Skin of body (tissue), 1 donor: ENCODE measurements at regions not wholly inside any gene's neighbourhood (a gene's known extent, or its start where the extent isn't known, plus 50 kb on each side); places are given as distances from the start of the nearest gene placed in this dataset.
"Not testable (repeated sequence)": the region's sequence is repeated elsewhere in the genome, so short reads cannot be mapped to it uniquely, and the experiment has no call there.

Experiments
- DNase-seq: peaks from one replicate; lab custom pipeline; 2025; lab: John Stamatoyannopoulos, UW

DNA sequence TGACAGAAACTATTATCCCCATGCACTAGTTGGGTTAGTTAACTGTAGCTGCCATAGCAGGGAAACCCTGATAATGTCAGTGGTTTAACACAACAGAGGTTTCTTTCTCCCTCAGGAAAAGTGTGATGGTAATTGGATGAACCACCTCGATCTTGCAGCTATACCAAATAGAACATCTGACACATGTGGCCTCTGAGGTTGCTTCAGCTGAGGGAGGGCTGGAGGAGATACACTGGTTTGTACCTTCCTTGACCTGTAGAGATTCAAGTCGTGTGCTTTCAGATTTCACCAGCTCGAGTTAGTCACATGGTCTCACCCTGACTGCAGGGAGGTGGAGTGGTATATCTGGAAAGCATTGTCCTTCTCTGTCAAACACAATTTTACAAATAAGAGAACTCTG is 147.2 kb upstream of the SFRP2 start:
- DNase-seq = no peak

DNA sequence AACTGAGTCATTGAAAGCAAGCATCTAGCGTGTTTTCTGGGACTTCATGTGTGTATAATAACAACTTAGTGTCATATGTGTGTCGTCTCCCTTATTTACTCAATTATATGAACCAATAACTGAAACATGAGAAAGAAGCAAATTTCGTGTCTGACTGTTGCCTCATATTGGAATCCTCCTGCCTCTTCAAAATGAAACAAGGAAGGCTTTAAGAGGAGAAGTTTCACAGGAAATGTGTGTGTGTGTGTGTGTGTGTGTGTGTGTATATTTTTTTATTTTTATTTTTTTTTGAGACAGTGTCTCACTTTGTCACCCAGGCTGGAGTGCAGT is 145.8 kb upstream of the SFRP2 start:
- peak; percentile 14 for DNase-seq

DNA sequence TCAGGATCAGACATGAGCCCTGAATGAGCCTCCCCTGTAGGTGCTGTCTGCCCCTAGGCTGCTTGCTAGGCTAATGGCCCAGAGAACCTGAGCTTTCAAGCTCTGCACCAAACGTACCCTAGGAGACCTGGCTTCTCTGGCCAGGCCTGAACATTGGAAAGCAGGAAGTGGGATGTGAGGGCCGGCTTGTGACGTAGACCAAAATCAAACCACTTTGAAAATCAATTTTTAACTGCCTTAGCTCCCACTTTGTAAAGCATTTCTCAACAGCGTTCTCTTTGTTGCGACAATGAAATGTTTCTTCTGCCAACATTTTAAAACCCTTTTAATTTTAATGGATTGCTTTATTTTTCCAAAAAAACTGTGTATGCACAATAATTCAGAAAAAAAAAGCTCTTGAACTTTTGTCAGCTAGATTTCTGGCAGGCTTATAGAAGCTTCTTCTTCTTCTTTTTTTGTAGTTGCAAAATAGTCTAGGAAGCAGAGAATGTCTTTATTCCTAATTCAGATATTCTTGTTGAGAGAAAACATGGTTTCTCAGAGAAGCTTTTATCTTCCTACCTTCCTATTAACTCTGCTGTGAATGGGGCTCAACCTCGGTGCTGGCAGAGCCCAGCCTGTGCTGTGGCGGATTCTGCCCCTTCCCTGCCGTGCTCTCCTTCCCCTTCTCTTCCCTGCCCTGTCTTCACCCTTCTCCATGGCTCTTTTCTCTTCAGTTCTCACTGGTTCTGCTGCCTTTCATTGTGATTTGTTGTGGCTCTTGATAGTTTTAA is 145.2 kb upstream of the SFRP2 start:
- no peak for DNase-seq

DNA sequence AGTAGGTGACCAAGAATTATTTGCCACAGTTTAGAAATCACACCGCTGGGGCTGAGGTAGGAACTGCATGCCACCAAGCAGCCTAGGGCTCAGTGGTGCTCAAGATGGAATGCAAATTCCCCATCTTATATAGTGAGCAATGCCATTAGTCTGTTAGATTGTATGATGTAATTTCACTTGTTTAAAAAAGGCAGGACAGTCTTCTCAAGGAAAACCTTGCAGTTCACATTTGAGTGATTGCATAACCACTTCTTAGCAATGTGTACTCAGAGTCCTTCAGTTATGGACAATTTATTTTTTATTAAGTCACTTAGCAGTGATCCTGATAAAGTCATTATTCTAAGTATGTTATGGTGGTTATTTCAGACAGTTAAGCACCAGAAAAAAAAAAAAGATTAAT is 142.9 kb upstream of the SFRP2 start:
- DNase-seq = no peak

DNA sequence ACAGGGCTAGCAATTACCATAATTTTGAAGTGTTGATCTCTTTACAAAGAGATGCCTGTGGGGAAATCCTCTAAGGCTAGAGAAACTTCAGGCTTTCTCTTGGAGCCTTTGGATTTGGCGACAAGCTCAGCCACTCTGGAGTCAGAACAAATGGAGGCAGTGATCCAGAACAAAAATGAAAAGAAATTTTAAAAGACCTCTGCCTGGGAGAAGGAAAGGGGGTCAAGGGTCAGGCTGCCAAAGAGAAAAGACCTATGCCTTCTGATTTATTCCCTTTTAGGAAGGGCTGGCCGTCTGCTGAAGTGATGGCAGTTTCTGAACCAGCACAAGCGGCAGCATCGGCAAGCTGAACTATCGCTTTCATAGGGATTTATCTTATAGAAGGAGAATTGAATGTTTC is 140.8 kb upstream of the SFRP2 start:
- DNase-seq = no peak

DNA sequence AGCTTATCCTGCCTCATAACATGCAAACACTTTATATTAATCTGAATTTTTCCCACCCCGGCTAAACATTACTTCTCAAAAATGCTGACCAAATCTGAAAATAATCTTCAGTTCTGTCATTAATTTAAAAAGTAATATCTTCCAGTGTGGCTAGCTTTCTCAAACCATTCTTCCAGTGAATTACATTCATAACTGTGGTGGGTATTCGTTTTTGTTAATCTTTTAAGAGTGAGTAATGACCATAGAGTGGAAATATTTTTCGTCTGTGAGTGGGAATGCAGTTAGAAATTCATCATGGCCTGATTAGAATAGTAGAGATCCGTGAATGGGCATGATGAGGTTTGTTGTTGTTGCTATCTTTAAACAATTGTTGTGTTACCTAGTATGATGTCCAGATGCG is 138.6 kb upstream of the SFRP2 start:
- DNase-seq = no peak

DNA sequence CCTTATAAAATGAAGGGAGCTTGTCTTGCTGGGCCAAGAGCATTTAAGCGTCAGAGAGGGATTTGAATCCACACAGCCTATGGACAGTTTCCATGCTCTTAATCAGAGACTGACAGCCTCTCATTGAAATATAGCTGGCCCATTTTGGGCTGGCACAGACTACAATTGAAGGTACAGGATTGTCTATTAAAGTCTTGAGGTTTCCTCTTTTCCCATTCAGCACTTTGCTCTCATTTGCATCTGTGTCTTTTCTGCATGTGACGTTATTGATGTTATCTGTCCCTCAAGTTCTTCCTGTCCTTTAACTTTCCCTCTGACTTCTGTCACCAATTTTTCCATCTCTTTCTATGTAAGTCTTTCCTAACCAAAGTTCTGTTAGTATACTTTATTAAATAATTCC is 133.3 kb upstream of the SFRP2 start:
- DNase-seq = no peak

DNA sequence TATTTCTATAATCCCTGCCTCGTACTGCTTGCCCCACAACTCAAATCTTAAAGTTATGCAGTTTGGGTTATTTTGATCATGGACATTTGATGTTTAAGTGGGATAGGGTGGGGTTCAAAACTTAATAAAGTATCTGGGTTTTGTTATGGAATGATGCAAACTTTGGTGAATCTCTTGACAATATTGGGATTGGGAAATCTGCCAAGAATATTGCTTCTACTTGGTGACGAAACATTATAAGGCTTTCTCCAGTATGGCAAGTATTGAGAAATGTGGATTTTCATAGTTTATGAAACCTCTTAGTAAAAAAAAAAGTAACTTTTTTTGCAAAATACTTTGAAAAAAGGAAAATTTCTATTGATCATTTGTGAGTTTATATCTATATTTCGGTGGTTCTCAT is 130.8 kb upstream of the SFRP2 start:
- no peak for DNase-seq

DNA sequence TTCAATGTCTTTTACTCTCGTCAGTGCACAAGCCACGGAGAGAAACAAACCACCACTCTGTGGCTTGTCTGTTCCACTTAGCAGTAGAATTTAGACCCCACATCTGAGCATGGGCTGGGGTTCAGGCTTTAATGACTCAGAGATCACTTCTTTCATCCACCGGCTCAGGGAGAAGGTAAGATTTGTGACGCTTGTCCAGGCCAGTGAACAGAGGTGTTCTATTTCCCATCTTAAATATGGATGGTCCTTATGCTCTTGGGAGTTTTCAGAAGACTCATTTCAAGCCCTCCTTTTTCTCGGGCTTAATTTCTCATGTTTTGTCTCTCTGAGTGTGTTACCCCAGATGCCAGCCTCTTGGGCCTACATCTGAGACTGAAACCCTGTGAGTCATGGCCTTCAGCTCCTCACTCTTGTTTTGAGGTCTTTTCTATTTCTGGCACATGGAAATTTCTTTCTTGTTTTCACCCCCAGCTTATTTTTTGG is 127.4 kb upstream of the SFRP2 start:
- no peak for DNase-seq

DNA sequence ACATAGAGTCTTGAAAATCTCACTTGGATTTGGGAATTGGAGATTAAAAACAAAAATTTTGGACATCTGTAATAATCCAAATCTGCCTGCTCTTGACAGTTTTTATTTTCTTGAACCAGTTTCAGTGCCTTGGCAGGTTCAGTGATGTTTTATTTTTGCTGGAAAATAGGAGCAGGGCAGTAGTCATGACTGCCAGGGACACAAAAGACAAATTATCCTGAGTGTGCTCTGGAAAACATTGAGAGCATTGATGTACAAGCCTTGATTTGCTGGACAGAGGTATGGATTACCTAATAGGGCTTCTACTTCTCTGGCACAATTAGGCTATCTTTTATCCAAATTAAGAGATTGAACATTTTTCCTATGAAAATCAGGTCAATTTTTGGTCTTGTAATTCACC is 123.4 kb upstream of the SFRP2 start:
- DNase-seq = no peak

DNA sequence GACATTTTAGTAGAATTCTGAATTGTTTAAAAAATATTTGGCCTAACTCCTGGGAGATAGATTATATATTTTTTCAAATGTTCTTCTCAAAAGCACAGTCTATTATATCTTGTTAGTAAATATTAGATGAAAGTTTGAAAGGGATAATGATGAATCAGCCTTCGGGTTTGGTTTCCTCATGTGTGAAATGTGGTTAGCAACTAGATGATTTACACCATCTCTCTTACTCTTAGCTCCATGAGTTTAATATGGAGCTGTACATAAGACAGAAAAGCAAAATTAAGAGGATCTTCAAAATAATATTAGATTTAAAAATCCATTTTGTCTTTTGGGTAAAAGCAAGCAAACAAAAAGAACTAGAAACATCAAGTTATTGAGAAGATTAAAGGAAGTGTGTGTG is 120.8 kb upstream of the SFRP2 start:
- no peak for DNase-seq

DNA sequence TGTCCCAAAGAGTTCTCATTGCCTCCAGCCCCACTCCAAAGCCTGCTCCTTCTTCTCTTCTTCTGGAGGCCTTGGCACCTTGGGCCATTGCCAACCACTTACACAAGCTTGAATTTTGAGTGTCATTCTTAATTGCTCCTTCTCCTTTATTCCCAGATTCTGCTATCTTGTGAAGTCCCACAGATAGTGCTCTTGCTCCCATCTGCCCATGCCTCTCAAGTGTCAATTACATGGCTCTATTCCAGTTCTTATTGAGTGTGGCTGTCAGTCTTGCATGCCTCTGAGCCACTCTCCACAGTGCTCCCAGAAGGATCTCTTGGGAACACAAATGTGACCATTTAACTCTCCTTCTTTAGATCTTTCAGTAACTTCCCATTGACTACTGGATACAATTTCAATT is 117.3 kb upstream of the SFRP2 start:
- no peak for DNase-seq

DNA sequence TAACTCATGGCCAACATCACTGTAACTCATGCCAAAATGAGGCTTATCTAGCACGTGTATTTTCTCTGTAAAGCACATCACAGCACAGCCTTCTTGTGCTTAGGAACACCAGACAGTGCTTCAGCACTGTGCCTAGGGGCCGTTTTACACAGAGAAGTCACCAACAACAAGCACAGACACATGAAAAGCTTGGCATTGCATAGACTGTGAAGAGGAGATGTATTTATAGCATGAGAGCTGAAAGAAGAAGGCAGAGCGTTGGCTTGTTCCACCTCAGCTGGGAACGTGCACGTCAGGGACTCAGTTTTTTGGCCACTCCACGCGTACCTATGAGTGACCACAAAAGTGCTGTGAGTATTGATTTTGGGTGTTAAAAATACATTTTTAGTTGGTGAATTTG is 116.3 kb upstream of the SFRP2 start:
- DNase-seq = peak; percentile 30

DNA sequence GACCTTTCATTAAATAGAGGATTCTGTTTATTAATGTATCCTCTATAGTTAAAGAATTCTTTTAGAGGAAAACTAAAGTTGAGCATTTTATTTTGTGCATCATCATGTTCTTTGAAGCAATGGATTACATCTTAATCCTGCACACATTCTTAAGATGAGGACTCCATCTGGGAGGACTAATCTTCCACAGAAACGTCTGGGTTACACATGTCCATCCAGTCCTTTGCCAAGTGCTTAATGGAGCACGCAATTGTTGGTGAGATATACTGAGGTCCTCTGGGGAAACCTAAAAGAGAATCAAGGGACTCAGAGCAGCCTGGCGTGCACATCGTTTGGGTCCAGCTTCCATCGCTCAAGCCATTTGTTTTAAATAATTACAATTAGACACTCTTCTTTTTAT is 115.1 kb upstream of the SFRP2 start:
- DNase-seq = peak; percentile 86

DNA sequence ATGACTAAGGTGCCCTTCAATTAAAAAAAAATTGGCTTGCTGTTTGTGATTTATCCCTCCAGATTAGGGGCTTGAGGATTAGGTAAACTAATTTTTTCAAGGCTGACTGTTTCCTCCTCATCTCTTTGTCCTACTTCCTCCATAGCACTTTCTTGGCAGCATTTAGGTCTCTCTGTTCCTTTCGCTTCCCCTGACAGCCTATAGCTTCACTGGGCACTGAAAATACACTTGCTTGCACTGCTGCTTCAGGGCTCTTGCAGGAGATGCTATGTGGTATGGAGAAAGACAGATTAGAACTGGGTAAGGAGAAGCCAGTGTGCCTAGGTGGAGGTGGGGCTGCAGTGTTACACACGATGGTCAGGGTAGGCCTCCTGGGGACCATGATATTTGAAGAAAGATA is 112.3 kb upstream of the SFRP2 start:
- no peak for DNase-seq

DNA sequence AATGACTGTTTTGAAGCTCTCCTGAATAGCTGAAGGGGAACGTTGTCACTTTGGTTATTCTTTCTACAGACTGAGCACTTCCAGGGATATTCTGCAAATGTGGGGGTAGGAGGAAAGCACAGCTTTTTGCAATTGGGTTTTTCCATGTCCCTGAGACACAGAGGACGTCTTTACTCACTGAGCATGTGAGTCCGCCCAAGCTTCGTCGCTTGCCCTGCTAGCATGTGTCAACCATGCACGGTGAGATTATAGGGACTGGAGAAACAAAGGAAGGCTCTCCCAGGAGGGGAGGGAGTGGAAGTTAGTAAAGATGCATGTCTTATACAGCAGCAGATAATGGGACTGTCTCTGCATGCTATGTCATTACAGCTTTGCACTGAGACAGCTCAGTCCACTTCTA is 111.5 kb upstream of the SFRP2 start:
- peak; percentile 64 for DNase-seq

DNA sequence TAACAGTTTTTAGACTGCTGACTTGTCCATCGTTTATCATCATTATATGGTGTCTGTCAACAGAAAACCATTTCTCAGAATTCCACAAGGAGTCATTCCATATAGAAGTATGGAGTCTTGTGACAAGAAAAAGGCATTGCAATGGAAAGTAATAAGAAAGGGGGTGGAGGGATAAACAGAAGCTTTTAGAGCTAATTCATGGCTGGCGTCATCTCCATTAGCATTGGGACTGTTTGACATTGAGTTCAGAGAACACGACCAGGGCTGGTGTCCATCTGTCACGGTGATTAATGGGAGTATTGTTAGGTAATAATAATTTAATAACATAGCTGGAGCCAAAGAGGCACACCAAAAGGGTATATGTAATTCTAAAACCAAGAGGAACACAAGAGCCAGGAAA is 101.9 kb upstream of the SFRP2 start:
- DNase-seq = peak; percentile 70

DNA sequence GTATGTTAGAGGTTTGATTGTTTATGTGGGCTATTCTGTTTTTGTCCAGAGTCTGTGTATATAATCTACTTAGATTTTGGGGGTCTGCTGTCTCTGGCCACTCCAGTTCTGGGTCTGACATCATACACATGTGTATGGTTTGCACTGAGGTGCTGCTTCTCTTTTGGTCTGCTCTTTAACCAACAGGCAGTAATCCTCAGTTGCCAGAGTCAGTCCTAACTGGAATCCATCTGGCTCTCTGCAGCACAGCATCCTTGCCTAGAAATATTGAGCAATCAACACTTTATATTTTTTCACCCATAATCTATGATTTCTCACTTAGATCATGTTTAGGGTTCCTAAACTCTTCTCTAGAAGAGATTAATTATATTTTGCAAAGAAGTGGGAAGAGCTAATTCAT is 98.3 kb upstream of the SFRP2 start:
- no peak for DNase-seq

DNA sequence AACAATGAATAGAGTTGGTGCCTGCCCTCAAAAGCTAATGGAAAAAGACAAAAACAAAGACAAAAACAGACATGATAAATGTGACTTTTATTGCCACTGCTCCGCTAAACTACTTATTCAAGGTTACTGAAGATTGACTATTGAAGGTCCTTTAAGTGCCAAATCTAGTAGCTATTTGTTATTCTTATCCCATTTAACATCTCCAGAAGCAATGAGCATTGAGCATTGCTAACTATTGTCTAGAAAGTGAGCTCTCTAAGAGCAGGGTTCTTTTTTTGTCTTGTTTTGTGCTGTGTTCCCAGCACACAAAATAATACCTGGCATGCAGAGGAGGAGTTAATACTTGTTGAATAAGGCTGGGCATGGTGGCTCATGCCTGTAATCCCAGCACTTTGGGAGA is 95.4 kb upstream of the SFRP2 start:
- no peak for DNase-seq

DNA sequence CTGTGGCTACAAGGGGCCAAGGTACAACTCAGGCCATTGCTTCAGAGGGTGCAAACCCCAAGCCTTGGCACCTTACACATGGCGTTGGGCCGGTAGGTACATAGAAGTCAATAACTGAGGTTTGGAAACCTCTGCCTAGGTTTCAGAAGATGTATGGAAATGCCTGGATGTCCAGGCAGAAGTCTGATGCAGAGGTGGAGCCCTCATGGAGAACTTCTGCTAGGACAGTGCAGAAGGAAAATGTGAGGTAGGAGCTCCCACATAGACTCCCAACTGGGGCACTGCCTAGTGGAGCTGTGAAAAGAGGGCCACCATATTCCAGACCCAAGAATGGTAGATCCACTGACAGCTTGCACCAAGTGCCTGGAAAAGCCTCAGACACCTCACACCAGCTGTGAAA is 92.1 kb upstream of the SFRP2 start:
- DNase-seq = no peak

DNA sequence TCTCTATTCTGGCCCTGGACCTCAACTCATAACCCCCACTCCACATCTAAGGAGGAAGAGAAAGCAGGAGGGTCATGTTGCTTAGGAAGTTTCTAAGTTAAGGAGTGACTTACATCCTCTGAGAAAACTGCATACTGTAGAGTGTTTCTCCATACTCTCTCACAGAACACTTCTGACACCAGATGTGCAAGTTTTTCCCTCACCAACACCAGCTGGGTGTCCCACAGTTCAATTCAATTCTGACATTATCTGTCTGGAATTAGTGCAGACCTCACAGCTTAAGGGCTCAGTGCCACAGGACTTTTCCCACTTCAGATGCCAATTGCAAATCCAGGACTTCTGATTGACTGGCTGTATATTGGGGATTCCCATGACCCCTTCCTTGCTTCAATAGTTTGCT is 89.0 kb upstream of the SFRP2 start:
- peak; percentile 63 for DNase-seq

DNA sequence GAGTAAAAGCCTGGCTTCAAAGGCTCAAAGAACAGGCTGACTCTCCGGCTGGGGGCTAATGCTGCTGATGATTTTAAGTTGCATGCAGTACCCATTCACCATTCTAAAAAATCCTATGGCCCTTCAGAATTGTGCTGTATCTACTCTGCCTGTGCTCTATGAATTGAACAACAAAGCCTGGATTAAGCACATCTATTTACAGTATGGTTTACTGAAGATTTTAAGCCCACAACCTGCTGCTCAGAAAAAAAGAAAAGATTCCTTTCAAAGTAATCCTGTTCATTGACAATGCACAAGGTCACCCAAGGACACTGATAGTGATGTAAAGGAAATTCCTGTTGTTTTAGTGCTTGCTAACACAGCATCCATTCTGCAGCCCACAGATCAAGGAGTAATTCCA is 84.9 kb upstream of the SFRP2 start:
- no peak for DNase-seq

DNA sequence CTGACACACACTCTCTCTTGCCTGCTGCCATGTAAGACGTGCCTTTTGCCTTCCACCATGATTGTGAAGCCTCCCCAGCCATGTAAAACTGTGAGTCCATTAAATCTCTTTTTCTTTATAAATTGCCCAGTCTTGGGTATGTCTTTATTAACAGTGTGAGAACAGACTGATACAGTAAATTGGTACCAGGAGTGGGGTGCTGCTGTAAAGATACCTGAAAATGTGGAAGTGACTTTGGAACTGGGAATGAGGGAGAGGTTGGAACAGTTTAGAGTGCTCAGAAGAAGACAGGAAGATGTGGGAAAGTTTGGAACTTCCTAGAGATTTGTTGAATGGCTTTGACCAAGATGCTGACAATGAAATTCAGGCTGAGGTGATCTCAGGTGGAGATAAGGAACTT is 77.9 kb upstream of the SFRP2 start:
- DNase-seq = not testable (repeated sequence)

DNA sequence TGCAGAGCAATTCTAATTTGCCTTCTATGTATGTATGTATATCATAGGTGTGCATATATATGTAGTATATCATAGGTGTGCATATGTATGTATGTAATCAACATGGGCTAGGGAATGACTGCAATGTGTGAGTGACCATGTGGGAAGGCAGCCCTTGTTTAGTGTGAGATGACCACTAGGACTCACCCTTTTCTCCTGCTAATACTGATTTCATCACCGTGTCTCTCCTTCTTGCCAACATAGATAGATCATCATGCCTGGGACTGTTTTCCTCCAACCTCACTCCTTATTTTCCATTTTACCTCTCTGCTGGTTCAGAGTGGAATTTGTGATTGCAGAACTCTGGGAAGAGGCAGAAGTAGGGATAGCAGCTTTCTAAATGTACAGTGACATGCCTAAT is 63.6 kb upstream of the SFRP2 start:
- DNase-seq = no peak
